HepG2 (cell line): ENCODE measurements at regions not wholly inside any gene's neighbourhood (a gene's known extent, or its start where the extent isn't known, plus 50 kb on each side); places are given as distances from the start of the nearest gene placed in this dataset.

Source experiments
- ATAC-seq: fragments of 200-7000 bp; cut with Tn5 transposase; 3 replicates; pipeline ENCODE4 v1.9.1; 2020; ENCODE audit warnings: mild to moderate bottlenecking, moderate library complexity
- BruUV-seq: library from RNA; stranded (reverse); fragments of 400-500 nt; replicated peaks from 2 replicates; lab custom pipeline; 2021; lab: Mats Ljungman, UMichigan
- CTCF ChIA-PET: fragments of 300-600 bp; formaldehyde crosslinking; extraction: SDS; loops from one replicate; lab custom pipeline; 2021; ENCODE audit warnings: low total read pairs, inconsistent platforms, low intra/inter-chr PET ratio; lab: Yijun Ruan, JAX
- POLR2A ChIA-PET: fragments of 350-600 bp; sonication (Branson Sonifier 250); formaldehyde crosslinking; loops from one replicate; lab custom pipeline; 2020; ENCODE audit warnings: antibody characterized with exemption, inconsistent platforms; lab: Yijun Ruan, JAX
- DNase-seq: peaks from one replicate; pipeline ENCODE4 v3.0.0-alpha.2; 2015; ENCODE audit warnings: low spot score
- FAIRE-seq: peaks from 3 replicates; lab custom pipeline; 2011; peaks lifted over from hg19 to GRCh38; lab: Jason Lieb, UNC
- H2AFZ ChIP-seq: one replicate; pipeline ENCODE4 v1.6.1; 2011; ENCODE audit warnings: low read length, inconsistent platforms
- H3K27ac ChIP-seq: fragments of 300-600 bp; 3 replicates; pipeline ENCODE4 v1.8.0; 2011; ENCODE audit warnings: mixed run types, mild to moderate bottlenecking, mixed read lengths, low read length, inconsistent platforms; ENCODE audit not compliant: insufficient read depth; ENCODE audit errors: extremely low read length
- H3K27me3 ChIP-seq, 2 experiments: fragments of 200-600 bp in 1 of 2; 2 replicates in 1 of 2; 3 replicates in 1 of 2; pipeline versions ENCODE4 v1.6.0 to v1.8.0; 2011; ENCODE audit warnings: low read length in 2 of 2, mild to moderate bottlenecking in 2 of 2, moderate library complexity in 2 of 2, inconsistent platforms in 1 of 2; ENCODE audit not compliant: insufficient read depth in 2 of 2, control insufficient read depth in 1 of 2
- H3K36me3 ChIP-seq, 2 experiments: fragments of 200-600 bp in 1 of 2; replicated peaks in 1 of 2; 2 replicates in 1 of 2; 3 replicates in 1 of 2; pipeline versions ENCODE4 v1.5.1 to v1.8.0; 2011; ENCODE audit warnings: low read length in 2 of 2, inconsistent platforms in 1 of 2; ENCODE audit not compliant: insufficient read depth in 2 of 2, control insufficient read depth in 1 of 2
- H3K4me1 ChIP-seq: 2 replicates; pipeline ENCODE4 v1.5.1; 2012; ENCODE audit warnings: low read length, inconsistent platforms; ENCODE audit not compliant: insufficient read depth
- H3K4me2 ChIP-seq: 2 replicates; pipeline ENCODE4 v1.6.0; 2011; ENCODE audit warnings: low read depth, low read length, inconsistent platforms
- H3K4me3 ChIP-seq, 3 experiments: fragments of 200-600 bp in 1 of 3; sonication (generic), shearing (Covaris generic) in 1 of 3; replicated peaks in 1 of 3; 2 replicates each; pipeline ENCODE4 v1.5.1; 2011 to 2016; ENCODE audit warnings: low read length in 3 of 3, inconsistent platforms in 2 of 3, low read depth in 2 of 3, mild to moderate bottlenecking in 2 of 3, control low read depth in 1 of 3, mixed read lengths in 1 of 3; ENCODE audit not compliant: insufficient read depth in 1 of 3
- H3K79me2 ChIP-seq: one replicate; pipeline ENCODE4 v1.6.1; 2011; ENCODE audit warnings: low read length, inconsistent platforms; ENCODE audit not compliant: insufficient read depth
- H3K9ac ChIP-seq: 2 replicates; pipeline ENCODE4 v1.6.0; 2011; ENCODE audit warnings: mild to moderate bottlenecking, low read depth, low read length, inconsistent platforms; ENCODE audit not compliant: insufficient read depth
- H3K9me3 ChIP-seq: 2 replicates; pipeline ENCODE4 v1.5.1; 2012; ENCODE audit warnings: mild to moderate bottlenecking, low read length
- H4K20me1 ChIP-seq: 2 replicates; pipeline ENCODE4 v1.6.0; 2011; ENCODE audit warnings: inconsistent platforms, mild to moderate bottlenecking, low read length, moderate library complexity; ENCODE audit not compliant: insufficient read depth
- FOXC1 ChIP-seq: sonication (generic); formaldehyde crosslinking; IDR thresholded peaks from 2 replicates; pipeline ENCODE4 v1.8.0; 2022; ENCODE audit warnings: mild to moderate bottlenecking, missing genetic modification reagents, borderline replicate concordance
- HHEX ChIP-seq: IDR thresholded peaks from 2 replicates; pipeline ENCODE4 v1.6.1; 2016; ENCODE audit warnings: control low read depth
- NAIF1 ChIP-seq: sonication (generic); formaldehyde crosslinking; IDR thresholded peaks from 2 replicates; pipeline ENCODE4 v1.5.0; 2020; ENCODE audit warnings: mild to moderate bottlenecking, missing genetic modification reagents, borderline replicate concordance
- RARA ChIP-seq: IDR thresholded peaks from 2 replicates; pipeline ENCODE4 v1.6.1; 2016; ENCODE audit warnings: missing genetic modification reagents, missing compliant biosample characterization
- REL ChIP-seq: sonication (generic); formaldehyde crosslinking; conservative IDR thresholded peaks from 2 replicates; pipeline ENCODE4 v1.8.0; 2022; ENCODE audit warnings: mild to moderate bottlenecking, missing genetic modification reagents, moderate library complexity
- RFX5 ChIP-seq: IDR thresholded peaks from 2 replicates; pipeline ENCODE4 v1.6.1; 2011; ENCODE audit warnings: low read depth, low read length, improper control_type of control experiment
- SRSF4 ChIP-seq: fragments of 200-400 bp; formaldehyde crosslinking; IDR thresholded peaks from one replicate; pipeline ENCODE4 v1.6.1; 2018; ENCODE audit warnings: mild to moderate bottlenecking, low read depth, low read length, moderate library complexity; ENCODE audit not compliant: poor library complexity, severe bottlenecking
- TEAD3 ChIP-seq: optimal IDR thresholded peaks from 2 replicates; pipeline ENCODE3; 2016; ENCODE audit warnings: borderline replicate concordance
- TRIM24 ChIP-seq: sonication (generic); formaldehyde crosslinking; IDR thresholded peaks from 2 replicates; pipeline ENCODE4 v1.8.0; 2022; ENCODE audit warnings: mild to moderate bottlenecking, missing genetic modification reagents
- ZBTB8A ChIP-seq: sonication (generic); formaldehyde crosslinking; IDR thresholded peaks from 2 replicates; pipeline ENCODE4 v1.4.0; 2020; ENCODE audit warnings: mild to moderate bottlenecking, low read depth, missing genetic modification reagents, borderline replicate concordance
- ZFP62 ChIP-seq: sonication (generic); formaldehyde crosslinking; IDR thresholded peaks from 2 replicates; pipeline ENCODE4 v1.4.0; 2020; ENCODE audit warnings: missing genetic modification reagents
- WGBS: methylation state at CpG from one replicate; pipeline ENCODE4 v1.1.6; 2017; ENCODE audit warnings: low lambda C conversion rate; 5-methylcytosine and 5-hydroxymethylcytosine counted together
- in situ Hi-C: cut with HindIII; loops from 2 replicates; pipeline ENCODE4 v1.10.0; 2017; ENCODE audit warnings: low pct_unique_long_range_greater_than_20kb; ENCODE audit not compliant: extremely low pct_ligation_motif_present
- intact Hi-C: fragments of 100-400 bp; cut with micrococcal nuclease; formaldehyde crosslinking; loops from one replicate; pipeline ENCODE4 v1.10.0; 2022; ENCODE audit not compliant: unreplicated experiment
- TF ChIP-seq, protein P1 (sequence below): sonication (generic); formaldehyde crosslinking; IDR thresholded peaks from 2 replicates; pipeline ENCODE4 v1.4.0; 2020; ENCODE audit warnings: missing genetic modification reagents, borderline replicate concordance
- TF ChIP-seq, protein P2 (sequence below): fragments of 450-650 bp; IDR thresholded peaks from 2 replicates; pipeline ENCODE4 v1.6.1; 2017; ENCODE audit warnings: mild to moderate bottlenecking
- TF ChIP-seq, protein P3 (sequence below): sonication (generic); formaldehyde crosslinking; IDR thresholded peaks from 2 replicates; pipeline ENCODE4 v1.5.1; 2020; ENCODE audit warnings: missing genetic modification reagents, mild to moderate bottlenecking, borderline replicate concordance
- TF ChIP-seq, protein P4 (sequence below): sonication (generic); formaldehyde crosslinking; IDR thresholded peaks from 2 replicates; pipeline ENCODE4 v1.4.0; 2020; ENCODE audit warnings: missing genetic modification reagents

DNA sequence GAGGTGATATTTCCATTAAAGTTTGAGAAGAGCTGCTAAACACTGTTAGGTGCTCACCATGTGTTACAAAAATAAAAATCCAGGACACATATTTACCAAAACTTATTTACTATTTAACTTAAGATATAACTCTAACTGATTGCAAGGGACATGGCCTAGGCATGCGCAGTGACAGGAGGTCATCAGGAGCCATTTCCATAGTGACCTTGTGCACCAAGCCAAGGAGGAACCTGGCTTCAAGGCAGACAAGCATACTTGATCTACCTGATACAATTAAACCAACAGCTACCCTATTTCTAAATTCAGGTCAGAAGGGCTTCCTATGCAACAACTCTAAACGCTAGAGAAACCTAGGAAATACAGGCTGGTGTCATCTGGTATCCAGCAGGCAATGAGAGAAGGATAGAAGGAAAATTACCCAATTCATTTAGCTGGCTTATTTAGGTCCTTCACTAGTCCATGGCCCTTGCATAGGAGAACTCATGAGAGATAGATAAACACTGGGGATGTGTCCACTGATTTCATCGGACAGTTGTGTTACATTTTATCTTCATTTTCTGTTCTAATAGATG, 134.4 kb downstream of the FOXB1 start (continued):
- TF ChIP-seq, protein P1, sequence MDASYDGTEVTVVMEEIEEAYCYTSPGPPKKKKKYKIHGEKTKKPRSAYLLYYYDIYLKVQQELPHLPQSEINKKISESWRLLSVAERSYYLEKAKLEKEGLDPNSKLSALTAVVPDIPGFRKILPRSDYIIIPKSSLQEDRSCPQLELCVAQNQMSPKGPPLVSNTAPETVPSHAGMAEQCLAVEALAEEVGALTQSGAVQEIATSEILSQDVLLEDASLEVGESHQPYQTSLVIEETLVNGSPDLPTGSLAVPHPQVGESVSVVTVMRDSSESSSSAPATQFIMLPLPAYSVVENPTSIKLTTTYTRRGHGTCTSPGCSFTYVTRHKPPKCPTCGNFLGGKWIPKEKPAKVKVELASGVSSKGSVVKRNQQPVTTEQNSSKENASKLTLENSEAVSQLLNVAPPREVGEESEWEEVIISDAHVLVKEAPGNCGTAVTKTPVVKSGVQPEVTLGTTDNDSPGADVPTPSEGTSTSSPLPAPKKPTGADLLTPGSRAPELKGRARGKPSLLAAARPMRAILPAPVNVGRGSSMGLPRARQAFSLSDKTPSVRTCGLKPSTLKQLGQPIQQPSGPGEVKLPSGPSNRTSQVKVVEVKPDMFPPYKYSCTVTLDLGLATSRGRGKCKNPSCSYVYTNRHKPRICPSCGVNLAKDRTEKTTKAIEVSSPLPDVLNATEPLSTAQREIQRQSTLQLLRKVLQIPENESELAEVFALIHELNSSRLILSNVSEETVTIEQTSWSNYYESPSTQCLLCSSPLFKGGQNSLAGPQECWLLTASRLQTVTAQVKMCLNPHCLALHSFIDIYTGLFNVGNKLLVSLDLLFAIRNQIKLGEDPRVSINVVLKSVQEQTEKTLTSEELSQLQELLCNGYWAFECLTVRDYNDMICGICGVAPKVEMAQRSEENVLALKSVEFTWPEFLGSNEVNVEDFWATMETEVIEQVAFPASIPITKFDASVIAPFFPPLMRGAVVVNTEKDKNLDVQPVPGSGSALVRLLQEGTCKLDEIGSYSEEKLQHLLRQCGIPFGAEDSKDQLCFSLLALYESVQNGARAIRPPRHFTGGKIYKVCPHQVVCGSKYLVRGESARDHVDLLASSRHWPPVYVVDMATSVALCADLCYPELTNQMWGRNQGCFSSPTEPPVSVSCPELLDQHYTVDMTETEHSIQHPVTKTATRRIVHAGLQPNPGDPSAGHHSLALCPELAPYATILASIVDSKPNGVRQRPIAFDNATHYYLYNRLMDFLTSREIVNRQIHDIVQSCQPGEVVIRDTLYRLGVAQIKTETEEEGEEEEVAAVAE, result no peak
- TF ChIP-seq TRIM24 (CRISPR knock-in tag), result no peak
- TF ChIP-seq, all 625 proteins: peak for 0

DNA sequence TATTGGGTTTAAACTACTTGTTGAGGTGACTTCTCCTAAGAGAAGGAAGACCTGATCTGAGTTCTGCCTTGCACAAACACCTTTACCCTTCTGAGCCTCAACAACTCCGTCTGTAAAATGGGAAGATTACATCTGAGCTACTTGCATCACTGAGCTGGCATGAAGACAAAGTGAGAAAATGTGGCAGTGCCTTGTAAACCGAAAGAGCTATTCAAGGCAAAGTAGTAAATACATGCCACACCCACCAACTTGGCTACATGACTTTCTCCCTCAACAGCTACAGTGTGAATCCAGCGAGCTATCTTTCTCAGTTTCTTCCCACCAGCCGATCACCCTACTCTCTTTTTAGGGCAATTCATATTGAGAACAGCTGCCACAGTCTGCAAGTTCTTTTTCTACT, 148.3 kb downstream of the FOXB1 start:
- Histone ChIP-seq H3K9ac (no peak overlapping the region), H3K27me3 (no peaks in the 10 kb centered on the region; a peak in 1 of 5 replicates), H3K36me3 (no peaks in the 10 kb centered on the region), H3K79me2 (no peaks in the 10 kb centered on the region), H3K4me3 (no peak overlapping the region), H2AFZ (no peak overlapping the region), H3K27ac (no peak overlapping the region), H3K9me3 (no peaks in the 10 kb centered on the region), H3K4me2 (no peak overlapping the region), H3K4me1 (no peaks in the 10 kb centered on the region)
- no peak for ATAC-seq
- intact Hi-C loops (no loop called here), in situ Hi-C loops (no loop called here)
- WGBS, result 17% methylated on average over 4 of the region's 4 CpGs
- ChIA-PET CTCF (no interaction called here), POLR2A (no interaction called here)
- no peak for DNase-seq
- FAIRE-seq, result no peak
- BruUV-seq, result no TSS peak
- no peak for TF ChIP-seq RARA (CRISPR knock-in tag)
- TF ChIP-seq FOXC1 (CRISPR knock-in tag), result no peak
- no peak for TF ChIP-seq ZBTB8A
- TF ChIP-seq REL (CRISPR knock-in tag), result no peak
- TF ChIP-seq, protein P2, sequence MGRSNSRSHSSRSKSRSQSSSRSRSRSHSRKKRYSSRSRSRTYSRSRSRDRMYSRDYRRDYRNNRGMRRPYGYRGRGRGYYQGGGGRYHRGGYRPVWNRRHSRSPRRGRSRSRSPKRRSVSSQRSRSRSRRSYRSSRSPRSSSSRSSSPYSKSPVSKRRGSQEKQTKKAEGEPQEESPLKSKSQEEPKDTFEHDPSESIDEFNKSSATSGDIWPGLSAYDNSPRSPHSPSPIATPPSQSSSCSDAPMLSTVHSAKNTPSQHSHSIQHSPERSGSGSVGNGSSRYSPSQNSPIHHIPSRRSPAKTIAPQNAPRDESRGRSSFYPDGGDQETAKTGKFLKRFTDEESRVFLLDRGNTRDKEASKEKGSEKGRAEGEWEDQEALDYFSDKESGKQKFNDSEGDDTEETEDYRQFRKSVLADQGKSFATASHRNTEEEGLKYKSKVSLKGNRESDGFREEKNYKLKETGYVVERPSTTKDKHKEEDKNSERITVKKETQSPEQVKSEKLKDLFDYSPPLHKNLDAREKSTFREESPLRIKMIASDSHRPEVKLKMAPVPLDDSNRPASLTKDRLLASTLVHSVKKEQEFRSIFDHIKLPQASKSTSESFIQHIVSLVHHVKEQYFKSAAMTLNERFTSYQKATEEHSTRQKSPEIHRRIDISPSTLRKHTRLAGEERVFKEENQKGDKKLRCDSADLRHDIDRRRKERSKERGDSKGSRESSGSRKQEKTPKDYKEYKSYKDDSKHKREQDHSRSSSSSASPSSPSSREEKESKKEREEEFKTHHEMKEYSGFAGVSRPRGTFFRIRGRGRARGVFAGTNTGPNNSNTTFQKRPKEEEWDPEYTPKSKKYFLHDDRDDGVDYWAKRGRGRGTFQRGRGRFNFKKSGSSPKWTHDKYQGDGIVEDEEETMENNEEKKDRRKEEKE, result no peak
- TF ChIP-seq SRSF4, result no peak
- no peak for TF ChIP-seq RFX5
- no peak for TF ChIP-seq NAIF1 (CRISPR knock-in tag)
- TF ChIP-seq, protein P3, sequence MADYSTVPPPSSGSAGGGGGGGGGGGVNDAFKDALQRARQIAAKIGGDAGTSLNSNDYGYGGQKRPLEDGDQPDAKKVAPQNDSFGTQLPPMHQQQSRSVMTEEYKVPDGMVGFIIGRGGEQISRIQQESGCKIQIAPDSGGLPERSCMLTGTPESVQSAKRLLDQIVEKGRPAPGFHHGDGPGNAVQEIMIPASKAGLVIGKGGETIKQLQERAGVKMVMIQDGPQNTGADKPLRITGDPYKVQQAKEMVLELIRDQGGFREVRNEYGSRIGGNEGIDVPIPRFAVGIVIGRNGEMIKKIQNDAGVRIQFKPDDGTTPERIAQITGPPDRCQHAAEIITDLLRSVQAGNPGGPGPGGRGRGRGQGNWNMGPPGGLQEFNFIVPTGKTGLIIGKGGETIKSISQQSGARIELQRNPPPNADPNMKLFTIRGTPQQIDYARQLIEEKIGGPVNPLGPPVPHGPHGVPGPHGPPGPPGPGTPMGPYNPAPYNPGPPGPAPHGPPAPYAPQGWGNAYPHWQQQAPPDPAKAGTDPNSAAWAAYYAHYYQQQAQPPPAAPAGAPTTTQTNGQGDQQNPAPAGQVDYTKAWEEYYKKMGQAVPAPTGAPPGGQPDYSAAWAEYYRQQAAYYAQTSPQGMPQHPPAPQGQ (CRISPR knock-in tag), result no peak
- TF ChIP-seq ZFP62 (CRISPR knock-in tag), result no peak
- no peak for TF ChIP-seq TEAD3 (CRISPR knock-in tag)
- TF ChIP-seq, protein P4, sequence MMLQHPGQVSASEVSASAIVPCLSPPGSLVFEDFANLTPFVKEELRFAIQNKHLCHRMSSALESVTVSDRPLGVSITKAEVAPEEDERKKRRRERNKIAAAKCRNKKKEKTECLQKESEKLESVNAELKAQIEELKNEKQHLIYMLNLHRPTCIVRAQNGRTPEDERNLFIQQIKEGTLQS (CRISPR knock-in tag), result no peak
- TF ChIP-seq HHEX, result no peak
- TF ChIP-seq, all 625 proteins: peak for 0
- no peaks in the 10 kb centered on the region for H4K20me1 ChIP-seq
